Endodermal cell (in vitro differentiated cells): ENCODE measurements at regions not wholly inside any gene's neighbourhood (a gene's known extent, or its start where the extent isn't known, plus 50 kb on each side); places are given as distances from the start of the nearest gene placed in this dataset.
A peak's percentile ranks its signal among the peaks of the same experiment; 100 is the strongest.

Experiments used
- DNase-seq: peaks from one replicate; pipeline ENCODE4 v3.0.0-alpha.2; 2017
- H3K27ac ChIP-seq: 2 replicates; pipeline ENCODE4 v1.5.1; 2013; ENCODE audit warnings: mild to moderate bottlenecking, low read depth, low read length, moderate library complexity
- H3K27me3 ChIP-seq: 2 replicates; pipeline ENCODE4 v1.6.1; 2013; ENCODE audit warnings: mild to moderate bottlenecking, low read length, moderate library complexity; ENCODE audit not compliant: insufficient read depth, control insufficient read depth, poor library complexity, severe bottlenecking
- H3K36me3 ChIP-seq: 2 replicates; pipeline ENCODE4 v1.7.0; 2013; ENCODE audit warnings: mild to moderate bottlenecking, low read length, moderate library complexity; ENCODE audit not compliant: control insufficient read depth, insufficient read depth
- H3K4me1 ChIP-seq: one replicate; pipeline ENCODE4 v1.7.0; 2013; ENCODE audit warnings: low read length; ENCODE audit not compliant: control insufficient read depth, insufficient read depth
- H3K4me3 ChIP-seq: 2 replicates; pipeline ENCODE4 v1.5.1; 2013; ENCODE audit warnings: mild to moderate bottlenecking, low read length, moderate library complexity
- H3K9ac ChIP-seq: 2 replicates; pipeline ENCODE4 v1.6.1; 2013; ENCODE audit warnings: mild to moderate bottlenecking, low read length, moderate library complexity; ENCODE audit not compliant: poor library complexity, severe bottlenecking; ENCODE audit errors: extremely low read depth
- H3K9me3 ChIP-seq: 2 replicates; pipeline ENCODE4 v1.6.1; 2013; ENCODE audit warnings: mild to moderate bottlenecking, low read length, moderate library complexity; ENCODE audit not compliant: control insufficient read depth
- H3K27ac Mint-ChIP-seq: 2 replicates; pipeline ENCODE4 v1.8.0; 2020; ENCODE audit warnings: mixed read lengths
- H3K27me3 Mint-ChIP-seq: 2 replicates; pipeline ENCODE4 v1.8.0; 2021; ENCODE audit warnings: mild to moderate bottlenecking, mixed read lengths; ENCODE audit not compliant: insufficient read depth
- H3K36me3 Mint-ChIP-seq: 2 replicates; pipeline ENCODE4 v1.8.0; 2020; ENCODE audit warnings: low read depth, mixed read lengths
- H3K4me1 Mint-ChIP-seq: 2 replicates; pipeline ENCODE4 v1.8.0; 2020; ENCODE audit warnings: mixed read lengths
- H3K4me3 Mint-ChIP-seq: 2 replicates; pipeline ENCODE4 v1.8.0; 2020; ENCODE audit warnings: mild to moderate bottlenecking, moderate library complexity, mixed read lengths
- H3K9me3 Mint-ChIP-seq: 2 replicates; pipeline ENCODE4 v1.8.0; 2020; ENCODE audit warnings: mild to moderate bottlenecking, mixed read lengths
- CTCF ChIP-seq: fragments of 200-600 bp; sonication (generic); conservative IDR thresholded peaks from 2 replicates; pipeline ENCODE4 v1.5.0; 2021; ENCODE audit warnings: antibody characterized with exemption, mild to moderate bottlenecking
- WGBS, 2 experiments: methylation state at CpG; one replicate each; pipeline versions ENCODE4 v1.1.5 to v1.1.7; 2013; ENCODE audit warnings: missing lambda C conversion rate in 2 of 2, mixed read lengths in 1 of 2; ENCODE audit not compliant: insufficient coverage in 1 of 2, insufficient read length in 1 of 2; 5-methylcytosine and 5-hydroxymethylcytosine counted together

- H3K36me3 Mint-ChIP-seq: no peaks in the 10 kb centered on the region
- H3K4me3 ChIP-seq: no peak overlapping the region
- no peak overlapping the region for H3K9ac ChIP-seq
- peaks cover 6% of the 10 kb centered on the region for H3K27me3 Mint-ChIP-seq
- no peak for DNase-seq
- H3K4me1 Mint-ChIP-seq: peaks cover 1% of the 10 kb centered on the region
- peaks cover 9% of the 10 kb centered on the region for H3K27me3 ChIP-seq
- H3K4me1 ChIP-seq: no peaks in the 10 kb centered on the region
- no peak overlapping the region for H3K4me3 Mint-ChIP-seq
- H3K9me3 Mint-ChIP-seq: peaks cover 22% of the 10 kb centered on the region
- 89% methylated on average over 1 of the region's 1 CpG; no CpG with 5 or more reads in 1 of the 2 experiments for WGBS, 2 experiments
- no peaks in the 10 kb centered on the region for H3K36me3 ChIP-seq
- peaks cover 20% of the 10 kb centered on the region for H3K9me3 ChIP-seq
- peak; percentile 78 for TF ChIP-seq CTCF
- H3K27ac Mint-ChIP-seq: no peak overlapping the region
- no peak overlapping the region for H3K27ac ChIP-seq
Measured at GRCh38 chr5:135204151-135204600, 170.1 kb upstream of the PITX1 start.

- TF ChIP-seq CTCF: peak; percentile 70
- Histone ChIP-seq H3K4me3 (no peak overlapping the region), H3K9me3 (peaks cover 20% of the 10 kb centered on the region), H3K27me3 (peaks cover 13% of the 10 kb centered on the region), H3K27ac (no peak overlapping the region), H3K4me1 (no peaks in the 10 kb centered on the region), H3K36me3 (no peaks in the 10 kb centered on the region), H3K9ac (no peak overlapping the region)
- Mint-ChIP-seq H3K27ac (no peak overlapping the region), H3K4me3 (no peak overlapping the region), H3K36me3 (no peaks in the 10 kb centered on the region), H3K27me3 (peaks cover 9% of the 10 kb centered on the region), H3K9me3 (peaks cover 22% of the 10 kb centered on the region), H3K4me1 (peaks cover 1% of the 10 kb centered on the region)
- WGBS, 2 experiments: 71 to 88% methylated on average over 2 to 4 of the region's 4 CpGs
- DNase-seq: no peak
Measured at GRCh38 chr5:135203593-135204036, 169.6 kb upstream of the PITX1 start.

- H3K9me3 Mint-ChIP-seq: peaks cover 22% of the 10 kb centered on the region
- peaks cover 19% of the 10 kb centered on the region for H3K27me3 ChIP-seq
- no peak overlapping the region for H3K4me3 ChIP-seq
- H3K27ac ChIP-seq: no peak overlapping the region
- peaks cover 1% of the 10 kb centered on the region for H3K4me1 Mint-ChIP-seq
- no peaks in the 10 kb centered on the region for H3K36me3 Mint-ChIP-seq
- H3K9ac ChIP-seq: no peak overlapping the region
- H3K4me3 Mint-ChIP-seq: no peak overlapping the region
- peaks cover 20% of the 10 kb centered on the region for H3K9me3 ChIP-seq
- no peak overlapping the region for H3K27ac Mint-ChIP-seq
- H3K36me3 ChIP-seq: no peaks in the 10 kb centered on the region
- 83 to 92% methylated on average over 2 of the region's 2 CpGs for WGBS, 2 experiments
- no peaks in the 10 kb centered on the region for H3K4me1 ChIP-seq
- no peak for TF ChIP-seq CTCF
- peaks cover 14% of the 10 kb centered on the region for H3K27me3 Mint-ChIP-seq
- no peak for DNase-seq
Measured at GRCh38 chr5:135203019-135203418, 169.0 kb upstream of the PITX1 start.
